ENCODE measurements at regions not wholly inside any gene's neighbourhood (a gene's known extent, or its start where the extent isn't known, plus 50 kb on each side); places are given as distances from the start of the nearest gene placed in this dataset.
A peak's percentile ranks its signal among the peaks of the same experiment; 100 is the strongest.
"Not testable (repeated sequence)": the region's sequence is repeated elsewhere in the genome, so short reads cannot be mapped to it uniquely, and the experiment has no call there.

DNA sequence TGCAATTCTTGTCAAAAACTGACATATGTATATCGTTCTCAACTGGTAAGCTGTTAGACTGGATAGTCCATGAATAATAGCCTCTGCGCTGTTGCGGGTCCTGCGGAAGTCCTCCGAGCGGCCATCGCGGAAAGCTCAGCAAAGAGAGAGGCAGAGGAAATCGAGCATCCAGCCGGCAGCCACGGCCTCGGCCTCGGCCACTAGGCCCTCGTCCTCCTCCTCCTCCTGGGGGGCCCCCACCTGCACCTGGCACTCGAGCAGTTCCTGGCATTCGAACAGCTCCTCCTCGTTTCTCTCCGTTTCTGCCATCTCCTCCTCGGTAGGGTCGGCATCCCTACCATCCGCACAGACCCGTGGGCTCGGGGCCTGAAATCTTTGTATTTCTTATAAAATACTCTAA, 111.2 kb upstream of the CYLC1 start:
- not testable (repeated sequence) for DNase-seq

DNA sequence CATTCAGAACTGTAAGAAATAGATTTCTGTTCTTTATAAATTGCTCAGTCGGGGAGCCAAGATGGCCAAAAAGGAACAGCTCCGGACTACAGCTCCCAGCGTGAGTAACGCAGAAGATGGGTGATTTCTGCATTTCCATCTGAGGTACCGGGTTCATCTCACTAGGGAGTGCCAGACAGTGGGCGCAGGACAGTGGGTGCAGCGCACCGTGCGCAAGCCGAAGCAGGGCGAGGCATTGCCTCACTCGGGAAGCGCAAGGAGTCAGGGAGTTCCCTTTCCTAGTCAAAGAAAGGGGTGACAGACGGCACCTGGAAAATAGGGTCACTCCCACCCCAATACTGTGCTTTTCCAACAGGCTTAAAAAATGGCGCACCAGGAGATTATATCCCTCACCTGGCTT, 110.5 kb upstream of the CYLC1 start:
- not testable (repeated sequence) for DNase-seq

DNA sequence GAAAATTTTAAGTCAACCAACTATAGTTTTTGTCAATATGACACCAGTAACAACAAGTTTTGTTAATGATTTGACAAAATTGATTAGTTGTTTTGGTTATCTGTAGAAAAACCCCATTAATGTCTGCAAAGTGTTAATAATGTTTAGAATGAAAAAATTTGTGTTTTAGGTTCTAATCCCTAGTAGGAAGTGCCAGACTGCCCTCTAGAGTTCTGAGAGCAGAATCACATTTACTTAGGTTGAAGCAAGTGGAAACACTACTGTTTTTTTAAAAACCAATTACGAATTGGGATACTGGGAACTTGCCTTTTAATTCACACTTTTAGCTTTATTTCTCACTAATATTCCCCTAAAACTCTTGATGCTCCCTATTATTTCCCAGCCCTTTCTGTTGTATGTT, 101.1 kb upstream of the CYLC1 start:
- peak; percentile 21 for DNase-seq

DNA sequence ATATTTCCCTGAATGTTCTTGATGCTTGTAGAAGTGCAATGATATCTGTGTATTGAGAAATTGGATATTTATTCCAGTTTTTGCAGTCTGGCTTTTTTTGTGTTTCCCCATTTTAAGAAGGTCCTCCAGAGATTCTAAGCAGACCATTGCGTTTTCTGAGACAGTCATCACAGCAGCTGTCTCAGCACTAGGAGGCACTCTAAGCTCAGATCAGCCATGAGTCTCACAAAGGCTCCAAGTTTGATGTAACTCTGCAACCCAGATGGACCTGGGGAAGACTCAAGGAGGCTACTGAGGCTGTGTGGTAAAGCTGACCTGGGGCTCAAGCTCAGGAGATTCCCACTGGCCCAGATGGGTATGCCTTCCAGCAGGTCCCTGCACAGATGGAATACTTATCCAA, 89.3 kb upstream of the CYLC1 start:
- DNase-seq, result peak; percentile 3

All from NCI-H1092 treated with DMSO at 0.1 percent for 48 hours (cell line).